Mesothelial cell of epicardium (in vitro differentiated cells): ENCODE measurements at regions not wholly inside any gene's neighbourhood (a gene's known extent, or its start where the extent isn't known, plus 50 kb on each side); places are given as distances from the start of the nearest gene placed in this dataset.

Experiments
- DNase-seq, 2 experiments: peaks; one replicate each; pipeline ENCODE4 v3.0.0; 2021; ENCODE audit warnings: low spot score in 2 of 2; ENCODE audit not compliant: unreplicated experiment in 2 of 2
- H3K27ac Mint-ChIP-seq: 2 replicates; pipeline ENCODE4 v1.8.0; 2021; ENCODE audit warnings: mixed read lengths
- H3K27me3 Mint-ChIP-seq: 2 replicates; pipeline ENCODE4 v1.8.0; 2021; ENCODE audit warnings: low read depth, mixed read lengths
- H3K36me3 Mint-ChIP-seq: 2 replicates; pipeline ENCODE4 v1.8.0; 2021; ENCODE audit warnings: mixed read lengths
- H3K4me1 Mint-ChIP-seq: 2 replicates; pipeline ENCODE4 v1.8.0; 2021; ENCODE audit warnings: mixed read lengths
- H3K4me3 Mint-ChIP-seq: 2 replicates; pipeline ENCODE4 v1.8.0; 2021; ENCODE audit warnings: mild to moderate bottlenecking, moderate library complexity, mixed read lengths
- H3K9me3 Mint-ChIP-seq: 2 replicates; pipeline ENCODE4 v1.8.0; 2021; ENCODE audit warnings: mixed read lengths
- TF ChIP-seq, protein P1 (sequence below): fragments of 200-600 bp; sonication (generic); IDR thresholded peaks from one replicate; pipeline ENCODE4 v1.5.0; 2021; ENCODE audit warnings: antibody characterized with exemption; ENCODE audit not compliant: unreplicated experiment

GRCh38 chr7:94272821-94273583, 121.7 kb upstream of the COL1A2 start:
- Mint-ChIP-seq H3K4me3 (no peak overlapping the region), H3K9me3 (no peaks in the 10 kb centered on the region), H3K27ac (no peak overlapping the region), H3K36me3 (no peaks in the 10 kb centered on the region), H3K4me1 (peaks cover 11% of the 10 kb centered on the region), H3K27me3 (no peaks in the 10 kb centered on the region)
- no peak for DNase-seq
- TF ChIP-seq, protein P1, sequence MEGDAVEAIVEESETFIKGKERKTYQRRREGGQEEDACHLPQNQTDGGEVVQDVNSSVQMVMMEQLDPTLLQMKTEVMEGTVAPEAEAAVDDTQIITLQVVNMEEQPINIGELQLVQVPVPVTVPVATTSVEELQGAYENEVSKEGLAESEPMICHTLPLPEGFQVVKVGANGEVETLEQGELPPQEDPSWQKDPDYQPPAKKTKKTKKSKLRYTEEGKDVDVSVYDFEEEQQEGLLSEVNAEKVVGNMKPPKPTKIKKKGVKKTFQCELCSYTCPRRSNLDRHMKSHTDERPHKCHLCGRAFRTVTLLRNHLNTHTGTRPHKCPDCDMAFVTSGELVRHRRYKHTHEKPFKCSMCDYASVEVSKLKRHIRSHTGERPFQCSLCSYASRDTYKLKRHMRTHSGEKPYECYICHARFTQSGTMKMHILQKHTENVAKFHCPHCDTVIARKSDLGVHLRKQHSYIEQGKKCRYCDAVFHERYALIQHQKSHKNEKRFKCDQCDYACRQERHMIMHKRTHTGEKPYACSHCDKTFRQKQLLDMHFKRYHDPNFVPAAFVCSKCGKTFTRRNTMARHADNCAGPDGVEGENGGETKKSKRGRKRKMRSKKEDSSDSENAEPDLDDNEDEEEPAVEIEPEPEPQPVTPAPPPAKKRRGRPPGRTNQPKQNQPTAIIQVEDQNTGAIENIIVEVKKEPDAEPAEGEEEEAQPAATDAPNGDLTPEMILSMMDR: no peak

- H3K4me3 Mint-ChIP-seq: no peak overlapping the region
- H3K9me3 Mint-ChIP-seq: no peaks in the 10 kb centered on the region
- no peaks in the 10 kb centered on the region for H3K36me3 Mint-ChIP-seq
- peaks cover 11% of the 10 kb centered on the region for H3K4me1 Mint-ChIP-seq
- no peak for DNase-seq
- H3K27me3 Mint-ChIP-seq: no peaks in the 10 kb centered on the region
- TF ChIP-seq, protein P1: no peak
- H3K27ac Mint-ChIP-seq: no peak overlapping the region
These were observed 119.9 kb upstream of the COL1A2 start for GRCh38 chr7:94274828-94275227.

DNA sequence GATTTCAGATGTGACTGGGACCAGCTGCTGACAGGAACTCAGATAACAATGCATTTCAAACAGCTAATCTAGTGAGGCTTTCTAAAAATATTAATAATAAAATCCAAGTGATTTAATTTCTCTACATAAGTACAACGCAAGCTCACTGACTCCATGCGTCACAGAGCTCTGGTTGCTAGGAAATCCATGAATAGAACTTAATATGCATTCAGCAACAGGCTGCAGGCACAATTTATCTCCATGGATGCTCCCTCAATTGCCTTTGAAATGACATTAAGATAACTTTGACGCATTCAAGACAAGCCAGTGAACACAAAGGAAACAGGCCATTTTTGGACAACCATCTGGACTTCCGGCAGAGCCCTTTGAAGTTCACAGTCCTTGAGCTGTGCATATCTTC, 118.7 kb upstream of the COL1A2 start:
- Mint-ChIP-seq H3K9me3 (no peaks in the 10 kb centered on the region), H3K27ac (no peak overlapping the region), H3K36me3 (no peaks in the 10 kb centered on the region), H3K4me1 (peaks cover 11% of the 10 kb centered on the region), H3K27me3 (no peaks in the 10 kb centered on the region), H3K4me3 (no peak overlapping the region)
- TF ChIP-seq, protein P1: no peak
- DNase-seq: no peak

DNA sequence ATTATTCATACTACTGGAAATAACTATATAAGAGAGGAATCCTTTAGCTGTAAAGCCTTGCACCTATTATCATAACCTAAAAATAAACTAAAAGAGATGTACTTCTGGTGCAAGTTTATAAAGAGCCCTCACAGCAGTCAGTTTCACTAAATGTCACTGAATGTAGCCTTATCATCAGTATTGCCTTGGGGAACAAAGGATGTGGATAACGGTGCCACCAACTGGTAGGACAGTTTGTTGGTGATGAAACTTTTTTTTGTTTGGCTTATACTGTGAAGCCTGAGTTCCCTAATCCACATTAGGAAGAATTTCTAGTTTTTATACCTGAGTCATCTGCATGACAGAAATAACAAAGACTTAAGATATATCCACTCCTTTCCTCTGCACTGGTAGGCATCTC, 117.9 kb upstream of the COL1A2 start:
- Mint-ChIP-seq H3K9me3 (no peaks in the 10 kb centered on the region), H3K27ac (no peak overlapping the region), H3K4me3 (no peak overlapping the region), H3K27me3 (peaks cover 2% of the 10 kb centered on the region), H3K4me1 (peaks cover 11% of the 10 kb centered on the region), H3K36me3 (no peaks in the 10 kb centered on the region)
- TF ChIP-seq, protein P1: no peak
- DNase-seq: no peak

- Mint-ChIP-seq H3K36me3 (no peaks in the 10 kb centered on the region), H3K4me1 (peaks cover 11% of the 10 kb centered on the region), H3K9me3 (no peaks in the 10 kb centered on the region), H3K27ac (no peak overlapping the region), H3K27me3 (peaks cover 2% of the 10 kb centered on the region), H3K4me3 (no peak overlapping the region)
- no peak for DNase-seq
- TF ChIP-seq, protein P1: no peak
These were observed 117.5 kb upstream of the COL1A2 start for GRCh38 chr7:94277236-94277635.
